Medulla oblongata (tissue), 1 donor: ENCODE measurements at regions not wholly inside any gene's neighbourhood (a gene's known extent, or its start where the extent isn't known, plus 50 kb on each side); places are given as distances from the start of the nearest gene placed in this dataset.

Source experiments
- DNase-seq: peaks from one replicate; pipeline ENCODE4 v3.0.0-alpha.2; 2015; ENCODE audit errors: extremely low spot score

GRCh38 chr7:17233603-17234002 is 64.8 kb upstream of the AHR start:
- no peak for DNase-seq

- DNase-seq: no peak
Observed at GRCh38 chr7:17234030-17234397, 64.4 kb upstream of the AHR start.

- DNase-seq: peak; percentile 50
Observed at GRCh38 chr7:17234398-17235031, 63.9 kb upstream of the AHR start.

GRCh38 chr7:17236171-17236570 is 62.3 kb upstream of the AHR start:
- no peak for DNase-seq

- DNase-seq: no peak
Observed at GRCh38 chr7:17236603-17237002, 61.8 kb upstream of the AHR start.

- DNase-seq: no peak
Observed at GRCh38 chr7:17239046-17239445, 59.4 kb upstream of the AHR start.

GRCh38 chr7:17239683-17240521 is 58.5 kb upstream of the AHR start:
- DNase-seq: no peak

- DNase-seq: no peak
Observed at GRCh38 chr7:17242504-17242903, 55.9 kb upstream of the AHR start.

GRCh38 chr7:17244786-17245185 is 53.7 kb upstream of the AHR start:
- no peak for DNase-seq

- no peak for DNase-seq
Observed at GRCh38 chr7:17247357-17247756, 51.1 kb upstream of the AHR start.

GRCh38 chr7:17248527-17248926 is 49.9 kb upstream of the AHR start:
- DNase-seq: no peak
